SK-N-SH treated with all-trans-retinoic acid at 6 μM for 48 hours (cell line): ENCODE measurements at regions not wholly inside any gene's neighbourhood (a gene's known extent, or its start where the extent isn't known, plus 50 kb on each side); places are given as distances from the start of the nearest gene placed in this dataset.

Experiments used
- ARNTL ChIP-seq: fragments of 450-650 bp; formaldehyde crosslinking; IDR thresholded peaks from 2 replicates; pipeline ENCODE4 v1.5.0; 2020; ENCODE audit warnings: low read depth, mild to moderate bottlenecking, moderate library complexity, borderline replicate concordance
- ISL1 ChIP-seq: fragments of 250-450 bp; sonication (Bioruptor Pico); IDR thresholded peaks from 2 replicates; pipeline ENCODE4 v2.1.2; 2022; ENCODE audit warnings: mild to moderate bottlenecking, moderate library complexity
- RARB ChIP-seq: fragments of 250-450 bp; sonication (Bioruptor Pico); IDR thresholded peaks from 2 replicates; pipeline ENCODE4 v1.8.0; 2021; ENCODE audit warnings: mild to moderate bottlenecking, moderate library complexity
- TSHZ2 ChIP-seq: fragments of 250-450 bp; sonication (Bioruptor Pico); IDR thresholded peaks from 2 replicates; pipeline ENCODE4 v1.5.0; 2020; ENCODE audit warnings: mild to moderate bottlenecking, moderate library complexity
- ZFP3 ChIP-seq: fragments of 250-450 bp; sonication (Bioruptor Pico); IDR thresholded peaks from 2 replicates; pipeline ENCODE4 v1.5.0; 2020; ENCODE audit warnings: mild to moderate bottlenecking, moderate library complexity
- ZFP30 ChIP-seq: fragments of 450-650 bp; formaldehyde crosslinking; IDR thresholded peaks from 2 replicates; pipeline ENCODE4 v1.5.0; 2022; ENCODE audit warnings: mild to moderate bottlenecking, moderate library complexity
- ZNF70 ChIP-seq: fragments of 450-650 bp; formaldehyde crosslinking; IDR thresholded peaks from 2 replicates; pipeline ENCODE4 v1.5.0; 2020; ENCODE audit warnings: mild to moderate bottlenecking, moderate library complexity
- ZNF8 ChIP-seq: fragments of 450-650 bp; formaldehyde crosslinking; IDR thresholded peaks from 2 replicates; pipeline ENCODE4 v1.5.0; 2020; ENCODE audit warnings: mild to moderate bottlenecking, moderate library complexity

GRCh38 chr10:118918587-118918986 lies 110.9 kb upstream of the NANOS1 start:
- no peak for TF ChIP-seq ZFP30 (CRISPR knock-in tag)
- TF ChIP-seq ZFP3 (CRISPR knock-in tag), result no peak
- no peak for TF ChIP-seq ZNF8 (CRISPR knock-in tag)
- no peak for TF ChIP-seq ARNTL
- no peak for TF ChIP-seq ISL1
- no peak for TF ChIP-seq ZNF70 (CRISPR knock-in tag)
- no peak for TF ChIP-seq RARB (CRISPR knock-in tag)
- TF ChIP-seq TSHZ2 (CRISPR knock-in tag), result no peak
